Hepatocyte (in vitro differentiated cells): ENCODE measurements at regions not wholly inside any gene's neighbourhood (a gene's known extent, or its start where the extent isn't known, plus 50 kb on each side); places are given as distances from the start of the nearest gene placed in this dataset.

Experiments used
- EZH2 ChIP-seq: fragments of 200-600 bp; sonication (generic); IDR thresholded peaks from 2 replicates; pipeline ENCODE4 v1.6.1; 2016; ENCODE audit warnings: antibody characterized with exemption, mild to moderate bottlenecking, borderline replicate concordance
- TF ChIP-seq, protein P1 (sequence below): fragments of 200-600 bp; sonication (generic); IDR thresholded peaks from 2 replicates; pipeline ENCODE4 v1.5.1; 2016; ENCODE audit warnings: antibody characterized with exemption, mild to moderate bottlenecking; ENCODE audit not compliant: poor library complexity

DNA sequence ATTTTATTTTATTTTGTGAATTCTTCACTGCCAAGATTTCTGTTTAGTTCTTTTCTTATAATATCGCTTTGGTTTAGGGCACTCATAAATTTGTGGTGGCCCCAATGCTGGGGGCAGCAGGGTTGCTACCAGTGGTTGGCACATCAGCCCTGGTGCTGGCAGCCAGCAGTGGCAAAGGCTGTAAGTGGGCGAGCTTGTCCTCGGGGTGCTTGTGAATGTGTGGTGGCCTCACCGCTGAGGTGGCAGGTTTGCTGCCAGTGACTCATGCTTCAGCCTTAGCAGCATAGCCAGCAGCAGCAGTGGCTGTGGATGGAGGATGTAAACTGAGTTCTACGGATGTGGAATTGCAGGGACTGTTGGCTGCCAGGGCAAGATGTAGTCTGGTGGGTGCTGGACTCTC is 262.9 kb upstream of the DMAC1 start:
- TF ChIP-seq, protein P1, sequence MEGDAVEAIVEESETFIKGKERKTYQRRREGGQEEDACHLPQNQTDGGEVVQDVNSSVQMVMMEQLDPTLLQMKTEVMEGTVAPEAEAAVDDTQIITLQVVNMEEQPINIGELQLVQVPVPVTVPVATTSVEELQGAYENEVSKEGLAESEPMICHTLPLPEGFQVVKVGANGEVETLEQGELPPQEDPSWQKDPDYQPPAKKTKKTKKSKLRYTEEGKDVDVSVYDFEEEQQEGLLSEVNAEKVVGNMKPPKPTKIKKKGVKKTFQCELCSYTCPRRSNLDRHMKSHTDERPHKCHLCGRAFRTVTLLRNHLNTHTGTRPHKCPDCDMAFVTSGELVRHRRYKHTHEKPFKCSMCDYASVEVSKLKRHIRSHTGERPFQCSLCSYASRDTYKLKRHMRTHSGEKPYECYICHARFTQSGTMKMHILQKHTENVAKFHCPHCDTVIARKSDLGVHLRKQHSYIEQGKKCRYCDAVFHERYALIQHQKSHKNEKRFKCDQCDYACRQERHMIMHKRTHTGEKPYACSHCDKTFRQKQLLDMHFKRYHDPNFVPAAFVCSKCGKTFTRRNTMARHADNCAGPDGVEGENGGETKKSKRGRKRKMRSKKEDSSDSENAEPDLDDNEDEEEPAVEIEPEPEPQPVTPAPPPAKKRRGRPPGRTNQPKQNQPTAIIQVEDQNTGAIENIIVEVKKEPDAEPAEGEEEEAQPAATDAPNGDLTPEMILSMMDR: no peak
- TF ChIP-seq EZH2: no peak
